ENCODE measurements at regions not wholly inside any gene's neighbourhood (a gene's known extent, or its start where the extent isn't known, plus 50 kb on each side); places are given as distances from the start of the nearest gene placed in this dataset.

- TF ChIP-seq POLR2AphosphoS5 (IDR thresholded peaks at IDR 0.05; ENCODE audit: borderline replicate concordance, low read depth, low read length) (no peak), EZH2 (IDR thresholded peaks at IDR 0.05) (no peak), FOXP2 (optimal IDR thresholded peaks at IDR 0.05; ENCODE audit: control extremely low read depth, extremely low read length, insufficient read depth) (no peak)
These were observed 60.0 kb upstream of the FBXO33 start for GRCh38 chr14:39492267-39492666.
